H1 (cell line): ENCODE measurements at regions not wholly inside any gene's neighbourhood (a gene's known extent, or its start where the extent isn't known, plus 50 kb on each side); places are given as distances from the start of the nearest gene placed in this dataset.
"Not testable (repeated sequence)": the region's sequence is repeated elsewhere in the genome, so short reads cannot be mapped to it uniquely, and the experiment has no call there.

Experiments
- CBX5 ChIP-seq: fragments of 300-800, 300-1000 bp; sonication (generic); IDR thresholded peaks from 2 replicates; pipeline ENCODE4 v1.7.1; 2016; ENCODE audit warnings: antibody characterized with exemption, low read length, low read depth
- CREB1 ChIP-seq: IDR thresholded peaks from 2 replicates; pipeline ENCODE4 v1.6.1; 2012; ENCODE audit warnings: inconsistent platforms
- CTBP2 ChIP-seq: IDR thresholded peaks from 2 replicates; pipeline ENCODE4 v1.7.0; 2011; ENCODE audit warnings: borderline replicate concordance, mild to moderate bottlenecking, moderate library complexity, mixed read lengths, low read length; ENCODE audit not compliant: insufficient read depth, insufficient read length
- EZH2 ChIP-seq: fragments of 200-600 bp; sonication (generic); IDR thresholded peaks from 2 replicates; pipeline ENCODE4 v1.7.1; 2012; ENCODE audit warnings: low read depth, mild to moderate bottlenecking, moderate library complexity, low read length, inconsistent platforms; ENCODE audit not compliant: severe bottlenecking
- NRF1 ChIP-seq: IDR thresholded peaks from 2 replicates; pipeline ENCODE4 v1.6.1; 2011; ENCODE audit warnings: mild to moderate bottlenecking, low read depth, low read length, improper control_type of control experiment
- POLR2A ChIP-seq, 2 experiments: IDR thresholded peaks; 1 replicate in 1 of 2; 2 replicates in 1 of 2; pipeline ENCODE4 v1.6.1; 2011; ENCODE audit warnings: low read depth in 2 of 2, low read length in 2 of 2, mild to moderate bottlenecking in 2 of 2; ENCODE audit errors: control extremely low read depth in 1 of 2
- SIN3A ChIP-seq, 2 experiments: IDR thresholded peaks in 1 of 2; conservative IDR thresholded peaks in 1 of 2; 2 replicates each; pipeline ENCODE4 v1.6.1; 2011 to 2012; ENCODE audit warnings: low read length in 2 of 2, improper control_type of control experiment in 1 of 2, low read depth in 1 of 2, mild to moderate bottlenecking in 1 of 2
- TAF1 ChIP-seq: IDR thresholded peaks from 2 replicates; pipeline ENCODE4 v1.6.1; 2011; ENCODE audit warnings: mild to moderate bottlenecking, low read depth, low read length
- TAF7 ChIP-seq: optimal IDR thresholded peaks from 2 replicates; pipeline ENCODE3; 2011; ENCODE audit warnings: low read depth, mild to moderate bottlenecking, inconsistent platforms, low read length, moderate library complexity, borderline replicate concordance
- TF ChIP-seq, protein P1 (sequence below), 3 experiments: IDR thresholded peaks; 1 replicate in 2 of 3; 2 replicates in 1 of 3; pipeline versions ENCODE4 v1.5.1 to v1.6.1; 2011; ENCODE audit warnings: low read length in 3 of 3, mild to moderate bottlenecking in 3 of 3, inconsistent platforms in 2 of 3, low read depth in 1 of 3, moderate library complexity in 1 of 3; ENCODE audit not compliant: insufficient read depth in 1 of 3; ENCODE audit errors: control extremely low read depth in 1 of 3
- TF ChIP-seq, protein P2 (sequence below): IDR thresholded peaks from 2 replicates; pipeline ENCODE4 v1.6.1; 2011; ENCODE audit warnings: low read depth, mild to moderate bottlenecking, low read length; ENCODE audit not compliant: insufficient read depth
- TF ChIP-seq, protein P3 (sequence below): IDR thresholded peaks from 2 replicates; pipeline ENCODE4 v1.6.1; 2012; ENCODE audit warnings: inconsistent platforms
- TF ChIP-seq, protein P4 (sequence below): IDR thresholded peaks from 2 replicates; pipeline ENCODE4 v1.6.1; 2012; ENCODE audit warnings: low read length, inconsistent platforms

DNA sequence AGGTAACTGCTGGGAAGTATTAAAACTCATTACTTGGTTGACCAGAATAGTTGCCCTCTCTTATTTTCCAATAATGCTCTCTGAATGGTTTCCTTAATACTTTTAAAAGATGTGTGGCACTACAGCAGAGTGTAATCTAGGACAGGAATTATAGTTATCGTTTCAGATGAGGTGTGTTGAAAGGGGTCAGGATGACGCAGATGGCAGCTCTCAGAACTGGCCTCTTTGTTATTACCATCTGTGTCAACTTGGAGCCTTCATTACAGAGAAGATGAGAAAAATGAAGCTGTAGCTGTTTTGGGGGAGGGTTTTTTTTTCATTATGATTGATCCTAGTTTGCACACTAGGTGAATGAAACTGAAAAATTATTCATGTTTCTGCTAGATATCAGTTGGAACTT is 238.9 kb downstream of the ANKRD30BL start:
- TF ChIP-seq CREB1; SIN3A (conservative IDR thresholded peaks at IDR 0.05 in 1 of 2, IDR thresholded peaks at IDR 0.05 in 1 of 2; ENCODE audit: low read depth in 1 of 2, low read length in 2 of 2); CTBP2; CBX5; NRF1; TAF1; EZH2; POLR2A (IDR thresholded peaks at IDR 0.05; ENCODE audit: control extremely low read depth in 1 of 2, low read depth in 2 of 2, low read length in 2 of 2); TAF7: not testable (repeated sequence)
- TF ChIP-seq, protein P1, sequence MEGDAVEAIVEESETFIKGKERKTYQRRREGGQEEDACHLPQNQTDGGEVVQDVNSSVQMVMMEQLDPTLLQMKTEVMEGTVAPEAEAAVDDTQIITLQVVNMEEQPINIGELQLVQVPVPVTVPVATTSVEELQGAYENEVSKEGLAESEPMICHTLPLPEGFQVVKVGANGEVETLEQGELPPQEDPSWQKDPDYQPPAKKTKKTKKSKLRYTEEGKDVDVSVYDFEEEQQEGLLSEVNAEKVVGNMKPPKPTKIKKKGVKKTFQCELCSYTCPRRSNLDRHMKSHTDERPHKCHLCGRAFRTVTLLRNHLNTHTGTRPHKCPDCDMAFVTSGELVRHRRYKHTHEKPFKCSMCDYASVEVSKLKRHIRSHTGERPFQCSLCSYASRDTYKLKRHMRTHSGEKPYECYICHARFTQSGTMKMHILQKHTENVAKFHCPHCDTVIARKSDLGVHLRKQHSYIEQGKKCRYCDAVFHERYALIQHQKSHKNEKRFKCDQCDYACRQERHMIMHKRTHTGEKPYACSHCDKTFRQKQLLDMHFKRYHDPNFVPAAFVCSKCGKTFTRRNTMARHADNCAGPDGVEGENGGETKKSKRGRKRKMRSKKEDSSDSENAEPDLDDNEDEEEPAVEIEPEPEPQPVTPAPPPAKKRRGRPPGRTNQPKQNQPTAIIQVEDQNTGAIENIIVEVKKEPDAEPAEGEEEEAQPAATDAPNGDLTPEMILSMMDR (IDR thresholded peaks at IDR 0.05; ENCODE audit: control extremely low read depth in 1 of 3, insufficient read depth in 1 of 3, low read depth in 1 of 3, low read length in 3 of 3) = not testable (repeated sequence)
- TF ChIP-seq, protein P2, sequence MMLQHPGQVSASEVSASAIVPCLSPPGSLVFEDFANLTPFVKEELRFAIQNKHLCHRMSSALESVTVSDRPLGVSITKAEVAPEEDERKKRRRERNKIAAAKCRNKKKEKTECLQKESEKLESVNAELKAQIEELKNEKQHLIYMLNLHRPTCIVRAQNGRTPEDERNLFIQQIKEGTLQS = not testable (repeated sequence)
- TF ChIP-seq, protein P3, sequence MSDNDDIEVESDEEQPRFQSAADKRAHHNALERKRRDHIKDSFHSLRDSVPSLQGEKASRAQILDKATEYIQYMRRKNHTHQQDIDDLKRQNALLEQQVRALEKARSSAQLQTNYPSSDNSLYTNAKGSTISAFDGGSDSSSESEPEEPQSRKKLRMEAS = not testable (repeated sequence)
- TF ChIP-seq, protein P4, sequence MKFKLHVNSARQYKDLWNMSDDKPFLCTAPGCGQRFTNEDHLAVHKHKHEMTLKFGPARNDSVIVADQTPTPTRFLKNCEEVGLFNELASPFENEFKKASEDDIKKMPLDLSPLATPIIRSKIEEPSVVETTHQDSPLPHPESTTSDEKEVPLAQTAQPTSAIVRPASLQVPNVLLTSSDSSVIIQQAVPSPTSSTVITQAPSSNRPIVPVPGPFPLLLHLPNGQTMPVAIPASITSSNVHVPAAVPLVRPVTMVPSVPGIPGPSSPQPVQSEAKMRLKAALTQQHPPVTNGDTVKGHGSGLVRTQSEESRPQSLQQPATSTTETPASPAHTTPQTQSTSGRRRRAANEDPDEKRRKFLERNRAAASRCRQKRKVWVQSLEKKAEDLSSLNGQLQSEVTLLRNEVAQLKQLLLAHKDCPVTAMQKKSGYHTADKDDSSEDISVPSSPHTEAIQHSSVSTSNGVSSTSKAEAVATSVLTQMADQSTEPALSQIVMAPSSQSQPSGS = not testable (repeated sequence)
